HCT116 (cell line): ENCODE measurements at regions not wholly inside any gene's neighbourhood (a gene's known extent, or its start where the extent isn't known, plus 50 kb on each side); places are given as distances from the start of the nearest gene placed in this dataset.
"Not testable (repeated sequence)": the region's sequence is repeated elsewhere in the genome, so short reads cannot be mapped to it uniquely, and the experiment has no call there.

ENCODE experiments used
- ATAC-seq: fragments of 200-7000 bp; cut with Tn5 transposase; 2 replicates; pipeline ENCODE4 v1.9.1; 2020; ENCODE audit warnings: mild to moderate bottlenecking, moderate library complexity
- BruUV-seq: library from RNA; stranded (reverse); fragments of 400-500 nt; replicated peaks from 2 replicates; lab custom pipeline; 2021; lab: Mats Ljungman, UMichigan
- CTCF ChIA-PET: fragments of 300-600 bp; sonication (Branson Sonifier 250); formaldehyde crosslinking; loops from one replicate; lab custom pipeline; 2021; ENCODE audit warnings: antibody characterized with exemption; lab: Charles Lee
- POLR2A ChIA-PET: fragments of 300-600, 350-600 bp; sonication (Branson Sonifier 250); formaldehyde crosslinking; loops from one replicate; lab custom pipeline; 2021; ENCODE audit warnings: antibody characterized with exemption; lab: Charles Lee
- RAD21 ChIA-PET, 2 experiments: fragments of 300-600 bp; sonication (Branson Sonifier 250); formaldehyde crosslinking; loops; one replicate each; lab custom pipeline; 2023; ENCODE audit warnings: low total read pairs in 2 of 2; ENCODE audit not compliant: uncharacterized antibody in 2 of 2, unreplicated experiment in 2 of 2, low non-redundant PET in 1 of 2; lab: Charles Lee
- DNase-seq: peaks from one replicate; pipeline ENCODE4 v3.0.0-alpha.2; 2010; ENCODE audit warnings: low read depth, low spot score
- H2AFZ ChIP-seq: fragments of 200-600 bp; shearing (Covaris generic), sonication (generic); 2 replicates; pipeline ENCODE4 v1.6.1; 2017; ENCODE audit warnings: low read depth, mixed run types, mixed read lengths, antibody characterized with exemption, low read length; ENCODE audit not compliant: poor library complexity, severe bottlenecking
- H3K27ac ChIP-seq: 2 replicates; pipeline ENCODE4 v1.5.1; 2012; ENCODE audit warnings: low read depth, low read length
- H3K27me3 ChIP-seq: fragments of 200-600 bp; sonication (generic); 2 replicates; pipeline ENCODE4 v1.6.1; 2016; ENCODE audit warnings: mixed run types, low read length, mixed read lengths; ENCODE audit not compliant: insufficient read depth
- H3K36me3 ChIP-seq, 2 experiments: fragments of 200-500 bp in 1 of 2; fragments of 200-600 bp in 1 of 2; sonication (Bioruptor generic) in 1 of 2; sonication (generic) in 1 of 2; 2 replicates each; pipeline versions ENCODE4 v1.5.1 to v1.6.1; 2014 to 2016; ENCODE audit warnings: low read length in 2 of 2, inconsistent platforms in 1 of 2, mixed read lengths in 1 of 2, mixed run types in 1 of 2; ENCODE audit not compliant: insufficient read depth in 2 of 2, control insufficient read depth in 1 of 2
- H3K4me1 ChIP-seq, 2 experiments: fragments of 200-600 bp in 1 of 2; sonication (generic) in 1 of 2; 2 replicates each; pipeline versions ENCODE4 v1.5.1 to v1.6.1; 2012 to 2017; ENCODE audit warnings: low read length in 2 of 2, inconsistent platforms in 1 of 2, mild to moderate bottlenecking in 1 of 2, mixed read lengths in 1 of 2, mixed run types in 1 of 2, moderate library complexity in 1 of 2; ENCODE audit not compliant: insufficient read depth in 2 of 2, control insufficient read depth in 1 of 2
- H3K4me2 ChIP-seq: fragments of 200-600 bp; sonication (generic); 2 replicates; pipeline ENCODE4 v1.6.1; 2017; ENCODE audit warnings: mixed run types, low read length, mixed read lengths
- H3K4me3 ChIP-seq, 2 experiments: fragments of 200-600 bp in 1 of 2; sonication (generic) in 1 of 2; replicated peaks in 1 of 2; 2 replicates each; pipeline ENCODE4 v1.5.1; 2011 to 2016; ENCODE audit warnings: low read length in 2 of 2, control low read depth in 1 of 2, low read depth in 1 of 2, mild to moderate bottlenecking in 1 of 2, mixed read lengths in 1 of 2, mixed run types in 1 of 2
- H3K79me2 ChIP-seq: fragments of 200-600 bp; sonication (generic); 2 replicates; pipeline ENCODE4 v1.6.1; 2017; ENCODE audit warnings: mild to moderate bottlenecking, mixed run types, low read length, moderate library complexity, mixed read lengths; ENCODE audit not compliant: insufficient read depth
- H3K9ac ChIP-seq: fragments of 200-600 bp; sonication (generic); 2 replicates; pipeline ENCODE4 v1.6.1; 2016; ENCODE audit warnings: low read length, mixed read lengths
- H3K9me2 ChIP-seq: fragments of 200-600 bp; sonication (generic), shearing (Covaris generic); 2 replicates; pipeline ENCODE4 v1.6.1; 2017; ENCODE audit warnings: mixed run types, mild to moderate bottlenecking, moderate library complexity; ENCODE audit not compliant: insufficient read depth
- H3K9me3 ChIP-seq, 2 experiments: fragments of 200-500 bp in 1 of 2; fragments of 200-600 bp in 1 of 2; sonication (Bioruptor generic) in 1 of 2; sonication (generic) in 1 of 2; 2 replicates each; pipeline ENCODE4 v1.6.1; 2014 to 2017; ENCODE audit warnings: low read length in 2 of 2, mixed read lengths in 2 of 2, inconsistent platforms in 1 of 2, low read depth in 1 of 2, mild to moderate bottlenecking in 1 of 2, mixed run types in 1 of 2, moderate library complexity in 1 of 2; ENCODE audit not compliant: control insufficient read depth in 1 of 2, insufficient read depth in 1 of 2
- H4K20me1 ChIP-seq: fragments of 200-600 bp; sonication (generic), shearing (Covaris generic); 2 replicates; pipeline ENCODE4 v1.6.1; 2017; ENCODE audit warnings: mixed run types, mild to moderate bottlenecking, moderate library complexity; ENCODE audit not compliant: insufficient read depth
- CBX3 ChIP-seq: IDR thresholded peaks from 2 replicates; pipeline ENCODE4 v1.6.1; 2012; ENCODE audit warnings: low read depth
- EGR1 ChIP-seq: IDR thresholded peaks from 2 replicates; pipeline ENCODE4 v1.6.1; 2012; ENCODE audit warnings: low read depth
- EZH2 ChIP-seq: fragments of 200-600 bp; sonication (generic); IDR thresholded peaks from 2 replicates; pipeline ENCODE4 v1.6.1; 2017; ENCODE audit warnings: antibody characterized with exemption, mixed run types
- POLR2A ChIP-seq: IDR thresholded peaks from 2 replicates; pipeline ENCODE4 v1.7.0; 2011; ENCODE audit warnings: borderline replicate concordance; ENCODE audit not compliant: insufficient read depth, insufficient read length; ENCODE audit errors: extremely low read depth
- SIN3A ChIP-seq: IDR thresholded peaks from 2 replicates; pipeline ENCODE4 v1.6.1; 2012; ENCODE audit warnings: low read depth
- SP1 ChIP-seq: IDR thresholded peaks from 2 replicates; pipeline ENCODE4 v1.6.1; 2012; ENCODE audit warnings: low read depth
- YY1 ChIP-seq: IDR thresholded peaks from 2 replicates; pipeline ENCODE4 v1.6.1; 2011; ENCODE audit warnings: low read length, low read depth, moderate library complexity, mild to moderate bottlenecking; ENCODE audit not compliant: insufficient replicate concordance; ENCODE audit errors: extremely low read depth
- ZBTB33 ChIP-seq: IDR thresholded peaks from 2 replicates; pipeline ENCODE4 v1.6.1; 2011; ENCODE audit warnings: mild to moderate bottlenecking, low read length, moderate library complexity; ENCODE audit not compliant: insufficient replicate concordance; ENCODE audit errors: extremely low read depth
- ZFX ChIP-seq: fragments of 450-650 bp; IDR thresholded peaks from 2 replicates; pipeline ENCODE4 v1.6.1; 2017
- ZNF274 ChIP-seq: fragments of 200-500 bp; sonication (Bioruptor generic); IDR thresholded peaks from 2 replicates; pipeline ENCODE4 v1.6.1; 2014; ENCODE audit warnings: mild to moderate bottlenecking, low read depth, low read length, inconsistent platforms
- intact Hi-C: fragments of 100-400 bp; cut with micrococcal nuclease; formaldehyde crosslinking; loops from 2 replicates; pipeline ENCODE4 v1.10.0; 2022

- TF ChIP-seq ZBTB33 (no peak), ZFX (no peak), EGR1 (no peak), CBX3 (no peak), ZNF274 (no peak), EZH2 (no peak), POLR2A (no peak), YY1 (no peak), SP1 (no peak), SIN3A (no peak)
Measured at GRCh38 chr17:77804796-77805426, 153.6 kb upstream of the TNRC6C start (continued).

DNA sequence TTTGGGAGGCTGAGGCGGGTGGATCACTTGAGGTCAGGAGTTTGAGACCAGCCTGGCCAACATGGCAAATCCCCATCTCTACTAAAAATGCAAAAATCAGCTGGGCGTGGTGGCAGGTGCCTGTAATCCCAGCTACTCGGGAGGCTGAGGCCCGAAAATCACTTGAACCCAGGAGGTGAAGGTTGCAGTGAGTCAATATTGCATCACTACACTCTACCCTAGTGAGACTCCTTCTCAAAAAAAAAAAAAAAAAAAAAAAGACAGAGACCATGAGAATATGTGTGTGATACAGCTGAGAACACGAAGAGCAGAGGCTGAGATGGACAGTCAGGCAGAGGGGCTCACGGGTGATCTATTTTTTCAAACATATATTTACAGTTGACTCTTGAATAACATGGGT lies 152.5 kb upstream of the TNRC6C start:
- H3K27ac ChIP-seq, ATAC-seq, H3K4me2 ChIP-seq, H3K36me3 ChIP-seq, RAD21 ChIA-PET, H3K9me2 ChIP-seq, H3K9ac ChIP-seq, H3K4me3 ChIP-seq, H2AFZ ChIP-seq, BruUV-seq, H3K9me3 ChIP-seq, H3K79me2 ChIP-seq, intact Hi-C loops, H4K20me1 ChIP-seq, CTCF ChIA-PET, DNase-seq, POLR2A ChIA-PET, H3K4me1 ChIP-seq: not testable (repeated sequence)
- peaks cover 26% of the 10 kb centered on the region; the same call in 1 of the 2 replicates for H3K27me3 ChIP-seq
